ENCODE measurements at regions not wholly inside any gene's neighbourhood (a gene's known extent, or its start where the extent isn't known, plus 50 kb on each side); places are given as distances from the start of the nearest gene placed in this dataset.
"Not testable (repeated sequence)": the region's sequence is repeated elsewhere in the genome, so short reads cannot be mapped to it uniquely, and the experiment has no call there.

DNA sequence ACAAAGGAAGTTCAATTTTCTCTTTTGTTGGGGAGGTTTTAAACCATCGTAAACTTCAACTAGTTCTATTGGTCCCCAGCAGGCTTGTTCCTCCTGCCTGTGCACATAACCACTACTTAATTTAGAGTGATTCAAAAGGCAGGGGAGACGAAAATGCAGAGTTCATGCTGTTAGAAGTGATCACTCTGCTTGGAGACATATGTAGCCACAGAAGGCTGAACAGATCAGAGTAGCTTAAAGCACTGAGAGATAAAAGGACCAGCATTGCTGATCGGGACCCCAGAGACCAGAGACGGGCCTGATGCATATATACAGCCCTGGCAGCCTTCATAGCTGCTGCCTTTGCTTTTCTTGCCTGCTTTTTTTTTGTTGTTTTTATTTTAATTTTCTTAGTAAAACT, 662.0 kb upstream of the CPEB2 start:
- H3K4me3 Mint-ChIP-seq, result no peak overlapping the region
- POLR2A ChIA-PET, result no interaction called here
- H3K4me1 Mint-ChIP-seq, result no peaks in the 10 kb centered on the region
- DNase-seq (no peak), ATAC-seq (ENCODE audit: low read depth) (no peak)
- no peak overlapping the region for H3K27ac Mint-ChIP-seq
- no peaks in the 10 kb centered on the region for H3K36me3 Mint-ChIP-seq
- H3K9me3 Mint-ChIP-seq, result no peaks in the 10 kb centered on the region
- H3K27me3 Mint-ChIP-seq, result peaks cover 3% of the 10 kb centered on the region

DNA sequence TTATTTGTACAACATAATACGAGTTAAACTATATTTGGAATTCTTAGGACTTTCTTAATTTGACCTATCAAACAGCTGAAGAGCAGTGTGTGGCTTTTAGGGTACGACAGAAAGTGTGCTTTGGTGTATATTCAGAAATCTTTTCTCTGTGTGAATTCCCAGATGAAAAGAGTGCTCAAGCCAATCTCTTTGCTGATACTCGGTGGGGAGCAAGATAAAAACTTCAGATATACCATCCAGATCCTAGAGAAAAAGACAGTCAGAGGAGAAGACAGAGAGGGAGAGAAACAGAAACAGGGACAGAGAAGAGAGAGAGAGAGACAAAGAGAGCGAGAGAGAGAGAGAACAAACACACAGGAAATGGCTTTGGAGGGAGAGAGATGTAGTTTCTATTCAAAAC, 658.3 kb upstream of the CPEB2 start:
- H3K4me3 Mint-ChIP-seq, result no peak overlapping the region
- no peak overlapping the region for H3K27ac Mint-ChIP-seq
- DNase-seq (no peak), ATAC-seq (ENCODE audit: low read depth) (no peak)
- H3K36me3 Mint-ChIP-seq, result no peaks in the 10 kb centered on the region
- no peaks in the 10 kb centered on the region for H3K4me1 Mint-ChIP-seq
- H3K27me3 Mint-ChIP-seq, result peaks cover 3% of the 10 kb centered on the region
- POLR2A ChIA-PET, result no interaction called here
- no peaks in the 10 kb centered on the region for H3K9me3 Mint-ChIP-seq

DNA sequence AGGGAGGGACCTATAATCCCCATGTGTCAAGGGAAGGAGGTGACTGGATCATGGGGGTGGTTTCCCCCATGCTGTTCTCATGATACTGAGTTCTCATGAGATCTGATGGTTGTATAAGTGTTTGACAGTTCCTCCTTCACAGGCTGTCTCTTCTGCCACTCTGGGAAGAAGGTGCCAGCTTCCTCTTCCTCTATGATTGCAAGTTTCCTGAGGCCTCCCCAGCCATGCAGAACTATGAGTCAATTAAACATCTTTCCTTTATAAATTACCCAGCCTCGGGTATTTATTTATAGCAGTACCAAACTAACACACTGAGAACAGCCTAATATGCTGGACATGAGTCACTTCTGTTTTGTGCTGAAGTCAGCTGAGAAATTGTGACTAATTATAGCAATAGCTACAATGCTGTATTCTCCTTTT, 656.9 kb upstream of the CPEB2 start:
- DNase-seq, result no peak
- POLR2A ChIA-PET, result no interaction called here
- Mint-ChIP-seq H3K4me1 (no peaks in the 10 kb centered on the region), H3K27me3 (no peaks in the 10 kb centered on the region), H3K27ac (no peak overlapping the region), H3K36me3 (no peaks in the 10 kb centered on the region), H3K4me3 (no peak overlapping the region), H3K9me3 (no peaks in the 10 kb centered on the region)
- ATAC-seq (ENCODE audit: low read depth), result no peak

DNA sequence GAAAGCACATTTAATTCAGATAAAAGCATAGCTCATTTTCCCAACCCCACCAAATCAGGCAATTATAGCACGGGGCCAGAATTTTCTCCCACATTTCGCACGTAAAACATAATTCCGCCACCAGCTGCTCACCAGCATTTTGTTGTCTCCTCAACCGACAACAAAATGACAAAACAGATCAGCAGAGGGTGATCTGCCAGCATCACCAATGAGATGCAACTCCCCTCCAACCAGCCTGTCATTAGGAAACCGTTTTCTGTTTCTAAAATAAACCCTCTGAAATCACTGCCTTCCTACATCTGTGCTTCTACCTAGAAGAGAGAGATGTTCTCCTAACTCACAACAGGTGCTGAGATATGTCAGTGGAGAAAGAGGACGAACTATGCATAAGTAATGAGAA, 654.8 kb upstream of the CPEB2 start:
- Mint-ChIP-seq H3K9me3 (no peaks in the 10 kb centered on the region), H3K36me3 (no peaks in the 10 kb centered on the region)
- POLR2A ChIA-PET, result no interaction called here

DNA sequence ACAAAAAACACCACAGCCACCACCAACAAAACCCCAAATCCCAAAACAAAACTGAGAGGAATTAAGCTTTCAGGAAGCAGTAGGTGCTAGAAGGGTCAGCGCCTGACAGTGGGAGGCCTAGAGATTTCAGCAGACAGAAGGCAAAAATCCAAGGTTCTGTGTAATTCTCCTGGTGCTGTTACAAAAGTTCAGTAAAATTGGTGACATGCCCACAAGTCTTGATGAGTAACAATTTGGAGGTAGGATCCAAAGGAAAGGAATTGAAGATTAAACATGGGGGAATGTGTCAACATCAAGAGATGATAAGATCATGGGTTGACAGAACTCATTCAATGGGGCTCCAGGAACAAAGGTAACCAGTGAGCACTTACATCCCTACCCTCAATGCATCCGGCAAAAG, 653.8 kb upstream of the CPEB2 start:
- H3K27ac Mint-ChIP-seq, result no peak overlapping the region
- POLR2A ChIA-PET, result no interaction called here
- H3K9me3 Mint-ChIP-seq, result no peaks in the 10 kb centered on the region
- H3K27me3 Mint-ChIP-seq, result no peaks in the 10 kb centered on the region
- H3K36me3 Mint-ChIP-seq, result no peaks in the 10 kb centered on the region
- no peak for ATAC-seq (ENCODE audit: low read depth)
- H3K4me3 Mint-ChIP-seq, result no peak overlapping the region
- no peaks in the 10 kb centered on the region for H3K4me1 Mint-ChIP-seq
- no peak for DNase-seq

More for the DNA sequence above, 654.8 kb upstream of the CPEB2 start:
- Mint-ChIP-seq H3K4me1 (no peaks in the 10 kb centered on the region), H3K27me3 (no peaks in the 10 kb centered on the region), H3K4me3 (no peak overlapping the region), H3K27ac (no peak overlapping the region)
- ATAC-seq (ENCODE audit: low read depth), result no peak
- no peak for DNase-seq

DNA sequence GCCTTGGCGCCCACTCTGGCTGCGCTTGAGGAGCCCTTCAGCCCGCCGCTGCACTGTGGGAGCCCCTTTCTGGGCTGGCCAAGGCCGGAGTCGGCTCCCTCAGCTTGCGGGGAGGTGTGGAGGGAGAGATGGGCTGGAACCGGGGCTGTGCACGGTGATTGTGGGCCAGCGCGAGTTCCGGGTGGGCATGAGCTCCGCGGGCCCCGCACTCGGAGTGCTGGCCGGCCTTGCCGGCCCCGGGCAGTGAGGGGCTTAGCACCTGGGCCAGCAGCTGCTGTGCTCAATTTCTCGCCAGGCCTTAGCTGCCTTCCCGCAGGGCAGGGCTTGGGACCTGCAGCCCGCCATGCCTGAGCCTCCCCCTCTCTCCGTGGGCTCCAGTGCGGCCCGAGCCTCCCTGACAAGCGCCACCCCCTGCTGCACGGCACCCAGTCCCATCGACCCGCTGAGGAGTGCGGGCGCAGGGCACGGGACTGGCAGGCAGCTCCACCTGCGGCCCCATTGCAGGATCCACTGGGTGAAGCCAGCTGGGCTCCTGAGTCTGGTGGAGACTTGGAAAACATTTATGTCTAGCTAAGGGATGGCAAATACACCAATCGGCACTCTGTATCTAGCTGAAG, 643.6 kb upstream of the CPEB2 start:
- H3K36me3 Mint-ChIP-seq; ATAC-seq (ENCODE audit: low read depth); DNase-seq; POLR2A ChIA-PET; H3K27ac Mint-ChIP-seq; H3K4me1 Mint-ChIP-seq; H3K27me3 Mint-ChIP-seq; H3K9me3 Mint-ChIP-seq; H3K4me3 Mint-ChIP-seq: not testable (repeated sequence)

DNA sequence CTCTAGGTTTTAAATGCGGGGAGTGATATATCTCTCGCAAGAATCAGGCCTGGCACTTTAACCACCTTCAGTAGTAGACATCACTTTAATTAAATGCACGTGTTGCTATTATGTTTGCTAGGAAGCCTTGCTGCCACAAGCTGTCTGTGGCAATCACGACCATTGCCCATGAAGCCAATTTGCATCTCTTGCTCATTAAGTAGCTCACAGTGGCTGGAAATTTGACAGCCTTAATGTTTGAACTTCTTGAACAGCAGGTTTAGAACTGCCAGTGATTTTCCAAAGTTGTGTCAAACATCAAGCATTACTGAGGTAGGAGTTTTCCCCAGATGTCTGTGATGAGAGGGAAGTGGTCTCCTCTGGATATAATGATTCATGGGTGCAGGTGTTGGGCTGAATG, 642.3 kb upstream of the CPEB2 start:
- ATAC-seq (ENCODE audit: low read depth) (no peak), DNase-seq (no peak)
- POLR2A ChIA-PET, result no interaction called here
- Mint-ChIP-seq H3K36me3 (no peaks in the 10 kb centered on the region), H3K27me3 (no peaks in the 10 kb centered on the region), H3K9me3 (no peaks in the 10 kb centered on the region), H3K4me3 (no peak overlapping the region), H3K4me1 (no peaks in the 10 kb centered on the region), H3K27ac (no peak overlapping the region)

DNA sequence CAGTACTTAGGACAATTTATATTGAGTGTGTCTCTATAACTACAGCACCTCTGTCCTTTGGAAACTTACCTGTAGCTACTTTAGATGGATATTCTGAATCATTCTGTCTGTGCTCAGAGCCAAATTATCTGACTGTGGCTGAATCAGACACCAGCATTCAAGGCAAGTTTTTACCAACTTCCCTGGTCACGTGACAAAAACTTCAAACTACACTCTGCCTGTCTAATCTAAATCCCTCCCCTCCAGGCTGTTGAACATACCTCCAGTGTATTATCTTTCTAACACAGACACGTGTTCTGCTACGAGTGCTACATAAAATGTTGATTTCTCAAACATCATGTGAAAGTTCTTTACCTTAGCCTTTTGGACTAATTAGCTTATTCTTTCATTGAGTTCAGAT, 641.2 kb upstream of the CPEB2 start:
- H3K9me3 Mint-ChIP-seq, result no peaks in the 10 kb centered on the region
- ATAC-seq (ENCODE audit: low read depth) (no peak), DNase-seq (no peak)
- POLR2A ChIA-PET, result no interaction called here
- no peak overlapping the region for H3K4me3 Mint-ChIP-seq
- H3K4me1 Mint-ChIP-seq, result no peaks in the 10 kb centered on the region
- no peaks in the 10 kb centered on the region for H3K36me3 Mint-ChIP-seq
- no peaks in the 10 kb centered on the region for H3K27me3 Mint-ChIP-seq
- H3K27ac Mint-ChIP-seq, result no peak overlapping the region

DNA sequence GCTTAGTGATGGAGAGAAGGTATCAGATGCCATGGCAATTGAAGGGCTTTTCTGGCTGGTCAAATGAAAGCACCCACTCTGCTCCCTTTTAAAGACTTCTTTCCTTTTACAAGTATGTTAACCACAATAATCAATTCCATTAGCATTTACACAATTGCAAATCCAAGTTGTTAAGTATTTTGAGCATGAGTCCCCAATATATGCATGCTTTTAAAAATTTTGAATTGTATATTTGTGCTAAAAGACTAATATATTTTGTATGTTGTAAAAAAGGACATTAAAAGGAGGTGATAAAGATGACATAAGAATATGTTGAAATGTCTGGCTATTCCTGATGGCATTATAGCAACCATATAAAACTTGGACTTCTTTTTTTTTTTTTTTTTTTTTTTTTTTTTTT, 639.9 kb upstream of the CPEB2 start:
- H3K36me3 Mint-ChIP-seq, result no peaks in the 10 kb centered on the region
- H3K9me3 Mint-ChIP-seq, result no peaks in the 10 kb centered on the region
- H3K27me3 Mint-ChIP-seq, result no peaks in the 10 kb centered on the region
- H3K4me3 Mint-ChIP-seq, result no peak overlapping the region
- H3K27ac Mint-ChIP-seq, result no peak overlapping the region
- DNase-seq (no peak), ATAC-seq (ENCODE audit: low read depth) (no peak)
- POLR2A ChIA-PET, result no interaction called here
- no peaks in the 10 kb centered on the region for H3K4me1 Mint-ChIP-seq

DNA sequence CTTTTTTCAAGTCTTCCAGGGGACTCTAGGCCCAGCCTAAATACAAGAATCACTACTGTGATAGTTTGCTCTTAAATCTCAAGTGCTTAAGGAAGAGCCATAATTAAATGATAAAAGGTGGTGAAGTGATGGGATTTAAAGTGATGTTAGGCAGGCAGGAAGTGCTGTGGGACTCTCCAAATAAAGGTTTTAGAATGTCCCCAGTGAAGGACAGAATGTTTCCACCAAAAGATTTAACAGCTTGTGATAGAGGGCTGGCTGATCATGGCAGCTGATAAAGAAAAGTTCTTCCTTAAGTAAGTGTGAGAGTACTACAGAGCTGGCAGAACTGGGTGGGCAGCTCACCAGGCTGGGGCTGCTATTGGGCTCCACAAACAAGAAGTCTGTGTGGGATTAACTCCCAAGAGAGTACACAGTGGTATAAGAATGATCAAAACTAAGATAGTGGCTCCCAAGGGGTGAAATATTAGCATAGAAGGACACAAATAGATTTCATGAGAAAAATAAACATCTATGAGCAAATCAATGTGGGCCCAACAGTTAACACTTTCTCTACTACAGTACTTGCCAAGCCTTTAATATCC, 637.2 kb upstream of the CPEB2 start:
- Mint-ChIP-seq H3K9me3 (no peaks in the 10 kb centered on the region), H3K27ac (no peak overlapping the region), H3K4me3 (no peak overlapping the region), H3K4me1 (no peaks in the 10 kb centered on the region), H3K36me3 (no peaks in the 10 kb centered on the region), H3K27me3 (no peaks in the 10 kb centered on the region)
- POLR2A ChIA-PET, result no interaction called here
- ATAC-seq (ENCODE audit: low read depth) (no peak), DNase-seq (no peak)

DNA sequence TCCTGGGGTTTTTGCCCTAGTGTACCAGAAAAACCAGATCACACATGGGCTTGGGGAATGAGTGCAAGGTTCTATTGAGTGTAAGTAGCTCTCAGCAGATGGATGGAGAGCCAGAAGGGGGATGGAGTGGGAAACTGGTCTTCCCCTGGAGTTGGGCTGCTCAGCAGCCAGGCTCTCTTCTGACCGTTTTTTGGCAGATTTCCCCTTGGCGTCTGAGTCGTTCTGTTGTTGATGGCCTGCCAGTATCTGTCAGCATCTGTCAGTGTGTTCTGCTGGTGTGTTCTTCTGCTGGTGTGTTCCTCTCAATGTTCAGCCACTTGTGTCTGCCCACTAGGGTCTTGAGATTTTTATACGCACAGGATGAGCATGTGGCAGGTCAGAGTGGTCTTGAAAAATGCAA, 633.9 kb upstream of the CPEB2 start:
- Mint-ChIP-seq H3K36me3 (no peaks in the 10 kb centered on the region), H3K9me3 (peaks cover 1% of the 10 kb centered on the region), H3K4me1 (no peaks in the 10 kb centered on the region), H3K27me3 (no peaks in the 10 kb centered on the region), H3K4me3 (no peak overlapping the region), H3K27ac (no peak overlapping the region)
- ATAC-seq (ENCODE audit: low read depth), result no peak
- DNase-seq, result no peak
- POLR2A ChIA-PET, result no interaction called here

DNA sequence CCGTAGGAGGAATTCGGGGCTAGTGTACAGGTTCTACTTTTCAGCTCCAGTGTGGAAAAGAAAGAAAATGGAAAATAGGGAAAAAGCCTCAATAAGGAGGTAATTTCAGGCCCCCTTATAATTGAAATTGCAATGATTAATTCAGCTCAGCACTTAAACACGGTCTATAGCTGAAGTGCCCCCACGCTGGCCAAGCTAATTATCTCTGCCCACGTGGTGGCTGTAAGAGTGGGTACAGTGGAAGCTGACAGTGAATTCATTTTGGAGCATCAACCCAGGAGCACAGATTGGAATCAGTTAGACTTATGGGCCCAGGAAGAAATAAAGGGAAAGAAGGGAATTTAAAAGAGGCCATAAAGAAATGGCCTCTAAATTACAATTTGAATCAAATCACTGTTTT, 631.1 kb upstream of the CPEB2 start:
- H3K27me3 Mint-ChIP-seq, result no peaks in the 10 kb centered on the region
- H3K27ac Mint-ChIP-seq, result no peak overlapping the region
- H3K9me3 Mint-ChIP-seq, result peaks cover 1% of the 10 kb centered on the region
- H3K36me3 Mint-ChIP-seq, result no peaks in the 10 kb centered on the region
- no peak for ATAC-seq (ENCODE audit: low read depth)
- H3K4me3 Mint-ChIP-seq, result no peak overlapping the region
- POLR2A ChIA-PET, result no interaction called here
- no peaks in the 10 kb centered on the region for H3K4me1 Mint-ChIP-seq
- DNase-seq, result no peak

DNA sequence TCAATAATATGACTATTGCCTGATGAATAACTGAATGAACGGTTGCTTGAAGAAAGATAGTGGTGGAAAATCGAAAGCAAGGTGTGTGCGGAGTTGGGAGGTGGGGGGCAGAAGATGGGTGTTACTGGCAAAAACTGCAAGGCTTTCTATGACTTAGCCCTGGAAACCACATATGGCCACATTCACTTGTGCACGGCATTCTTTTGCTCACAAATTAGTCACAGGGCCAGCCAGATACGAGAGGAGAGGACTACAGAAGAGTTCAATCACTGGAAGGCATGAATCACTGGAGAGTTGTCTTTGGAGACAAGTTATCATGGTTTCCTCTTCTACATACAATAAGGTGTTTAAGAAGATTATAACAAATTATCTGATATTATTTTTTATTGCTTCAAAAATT, 626.5 kb upstream of the CPEB2 start:
- no peak for DNase-seq
- no peak overlapping the region for H3K27ac Mint-ChIP-seq
- POLR2A ChIA-PET, result no interaction called here
- no peak overlapping the region for H3K4me3 Mint-ChIP-seq
- H3K27me3 Mint-ChIP-seq, result no peaks in the 10 kb centered on the region
- H3K36me3 Mint-ChIP-seq, result no peaks in the 10 kb centered on the region
- no peaks in the 10 kb centered on the region for H3K4me1 Mint-ChIP-seq
- no peak for ATAC-seq (ENCODE audit: low read depth)
- peaks cover 1% of the 10 kb centered on the region for H3K9me3 Mint-ChIP-seq

DNA sequence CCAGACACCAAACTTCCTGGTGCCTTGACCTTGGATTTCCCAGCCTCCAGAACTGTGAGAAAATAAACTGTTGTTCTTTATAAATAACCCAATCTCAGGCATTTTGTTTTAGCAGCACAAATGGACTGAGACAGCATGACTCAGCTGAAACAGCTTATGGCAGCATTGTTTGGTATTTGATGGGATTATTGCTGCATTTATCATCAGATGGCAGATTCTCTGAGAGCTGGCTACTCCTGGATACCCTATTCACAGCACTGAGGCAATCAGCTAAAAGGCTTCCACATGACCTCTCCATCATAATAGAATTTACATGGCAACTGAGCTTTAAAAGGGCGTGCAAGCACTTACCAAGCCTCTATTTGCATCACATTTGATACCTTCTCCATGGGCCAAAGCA, 623.1 kb upstream of the CPEB2 start:
- POLR2A ChIA-PET, result no interaction called here
- H3K27ac Mint-ChIP-seq, result no peak overlapping the region
- H3K4me3 Mint-ChIP-seq, result no peak overlapping the region
- ATAC-seq (ENCODE audit: low read depth) (no peak), DNase-seq (no peak)
- no peaks in the 10 kb centered on the region for H3K9me3 Mint-ChIP-seq
- no peaks in the 10 kb centered on the region for H3K27me3 Mint-ChIP-seq
- H3K36me3 Mint-ChIP-seq, result no peaks in the 10 kb centered on the region
- H3K4me1 Mint-ChIP-seq, result no peaks in the 10 kb centered on the region

DNA sequence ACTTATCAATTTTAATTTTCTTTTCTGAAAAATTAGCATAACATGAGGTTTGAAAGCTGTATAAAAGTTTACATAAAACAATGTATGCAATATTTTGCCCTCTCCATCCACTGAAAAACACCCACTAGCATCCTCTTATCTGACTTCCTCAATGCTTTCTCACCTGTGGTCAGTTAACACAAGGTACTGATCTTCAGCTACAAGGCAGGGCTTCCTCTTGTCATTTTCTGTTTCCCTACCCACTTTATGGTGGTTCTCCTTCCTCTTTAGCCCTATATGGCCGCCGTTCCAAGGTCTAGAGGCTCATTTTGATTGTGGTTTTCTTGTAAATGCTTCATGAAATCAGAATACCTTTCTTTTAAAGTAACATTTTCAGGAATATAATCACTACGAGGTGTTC, 618.6 kb upstream of the CPEB2 start:
- Mint-ChIP-seq H3K27ac (no peak overlapping the region), H3K4me3 (no peak overlapping the region), H3K9me3 (no peaks in the 10 kb centered on the region), H3K4me1 (no peaks in the 10 kb centered on the region), H3K36me3 (no peaks in the 10 kb centered on the region), H3K27me3 (peaks cover 5% of the 10 kb centered on the region)
- POLR2A ChIA-PET, result no interaction called here
- DNase-seq, result no peak
- no peak for ATAC-seq (ENCODE audit: low read depth)
